DMS53 (cell line): ENCODE measurements at regions not wholly inside any gene's neighbourhood (a gene's known extent, or its start where the extent isn't known, plus 50 kb on each side); places are given as distances from the start of the nearest gene placed in this dataset.

Source experiments
- DNase-seq: peaks from one replicate; lab custom pipeline; 2025; lab: John Stamatoyannopoulos, UW

GRCh38 chr16:74094962-74095361 is 201.7 kb upstream of the PSMD7 start:
- DNase-seq = no peak

GRCh38 chr16:74094514-74094913 is 202.1 kb upstream of the PSMD7 start:
- DNase-seq = no peak

GRCh38 chr16:74092336-74092735 is 204.3 kb upstream of the PSMD7 start:
- no peak for DNase-seq

- DNase-seq = no peak
Measured at GRCh38 chr16:74090871-74091270, 205.7 kb upstream of the PSMD7 start.

GRCh38 chr16:74083541-74083940 is 213.1 kb upstream of the PSMD7 start:
- DNase-seq = no peak

GRCh38 chr16:74080311-74080710 is 216.3 kb upstream of the PSMD7 start:
- DNase-seq = no peak

- no peak for DNase-seq
Measured at GRCh38 chr16:74079232-74079586, 217.4 kb upstream of the PSMD7 start.

GRCh38 chr16:74078511-74079231 is 217.9 kb upstream of the PSMD7 start:
- no peak for DNase-seq

- no peak for DNase-seq
Measured at GRCh38 chr16:74076568-74076967, 220.0 kb upstream of the PSMD7 start.

- no peak for DNase-seq
Measured at GRCh38 chr16:74075393-74075792, 221.2 kb upstream of the PSMD7 start.

GRCh38 chr16:74073456-74073855 is 223.2 kb upstream of the PSMD7 start:
- DNase-seq = no peak

- no peak for DNase-seq
Measured at GRCh38 chr16:74071996-74072535, 224.5 kb upstream of the PSMD7 start.

GRCh38 chr16:74070237-74070636 is 226.4 kb upstream of the PSMD7 start:
- no peak for DNase-seq

- DNase-seq = peak; percentile 22
Measured at GRCh38 chr16:74064120-74064735, 232.4 kb upstream of the PSMD7 start.

- DNase-seq = no peak
Measured at GRCh38 chr16:74053826-74054225, 242.8 kb upstream of the PSMD7 start.

GRCh38 chr16:74053312-74053711 is 243.3 kb upstream of the PSMD7 start:
- no peak for DNase-seq

GRCh38 chr16:74052016-74052415 is 244.6 kb upstream of the PSMD7 start:
- no peak for DNase-seq

GRCh38 chr16:74049027-74049426 is 247.6 kb upstream of the PSMD7 start:
- no peak for DNase-seq

- no peak for DNase-seq
Measured at GRCh38 chr16:74046524-74046923, 250.1 kb upstream of the PSMD7 start.

GRCh38 chr16:74045513-74045912 is 251.1 kb upstream of the PSMD7 start:
- DNase-seq = no peak

- peak; percentile 51 for DNase-seq
Measured at GRCh38 chr16:74035816-74036215, 260.8 kb upstream of the PSMD7 start.

- DNase-seq = peak; percentile 67
Measured at GRCh38 chr16:74034862-74035261, 261.8 kb upstream of the PSMD7 start.

GRCh38 chr16:74034200-74034599 is 262.4 kb upstream of the PSMD7 start:
- no peak for DNase-seq
